Progenitor cell of endocrine pancreas (in vitro differentiated cells): ENCODE measurements at regions not wholly inside any gene's neighbourhood (a gene's known extent, or its start where the extent isn't known, plus 50 kb on each side); places are given as distances from the start of the nearest gene placed in this dataset.

ENCODE experiments used
- DNase-seq: peaks from one replicate; pipeline ENCODE4 v3.0.0; 2021; ENCODE audit warnings: low spot score; ENCODE audit not compliant: unreplicated experiment
- H3K27ac Mint-ChIP-seq: 2 replicates; pipeline ENCODE4 v1.8.0; 2021; ENCODE audit warnings: mild to moderate bottlenecking, moderate library complexity, mixed read lengths
- H3K27me3 Mint-ChIP-seq: 2 replicates; pipeline ENCODE4 v1.8.0; 2021; ENCODE audit warnings: mixed read lengths
- H3K36me3 Mint-ChIP-seq: 2 replicates; pipeline ENCODE4 v1.8.0; 2022; ENCODE audit warnings: mixed read lengths; ENCODE audit not compliant: insufficient read depth
- H3K4me1 Mint-ChIP-seq: 2 replicates; pipeline ENCODE4 v1.8.0; 2021; ENCODE audit warnings: low read depth, mixed read lengths
- H3K4me3 Mint-ChIP-seq: 2 replicates; pipeline ENCODE4 v1.8.0; 2021; ENCODE audit warnings: low read depth, mild to moderate bottlenecking, moderate library complexity, mixed read lengths
- H3K9me3 Mint-ChIP-seq: 2 replicates; pipeline ENCODE4 v1.8.0; 2021; ENCODE audit warnings: low read depth, mixed read lengths
- CTCF ChIP-seq: fragments of 200-600 bp; sonication (generic); IDR thresholded peaks from one replicate; pipeline ENCODE4 v1.5.0; 2021; ENCODE audit warnings: antibody characterized with exemption, mild to moderate bottlenecking; ENCODE audit not compliant: unreplicated experiment

GRCh38 chr12:68497702-68498101, 113.0 kb upstream of the RAP1B start:
- TF ChIP-seq CTCF, result no peak
- Mint-ChIP-seq H3K9me3 (no peaks in the 10 kb centered on the region), H3K36me3 (no peaks in the 10 kb centered on the region), H3K27ac (no peak overlapping the region), H3K4me3 (no peak overlapping the region), H3K4me1 (no peaks in the 10 kb centered on the region), H3K27me3 (peaks cover 3% of the 10 kb centered on the region)
- DNase-seq, result no peak

- H3K27me3 Mint-ChIP-seq, result peaks cover 6% of the 10 kb centered on the region
- no peak for TF ChIP-seq CTCF
- no peak overlapping the region for H3K27ac Mint-ChIP-seq
- DNase-seq, result no peak
- no peak overlapping the region for H3K4me3 Mint-ChIP-seq
- H3K36me3 Mint-ChIP-seq, result no peaks in the 10 kb centered on the region
- H3K4me1 Mint-ChIP-seq, result no peaks in the 10 kb centered on the region
- no peaks in the 10 kb centered on the region for H3K9me3 Mint-ChIP-seq
Measured at GRCh38 chr12:68498736-68499135, 112.0 kb upstream of the RAP1B start.

- Mint-ChIP-seq H3K27ac (no peak overlapping the region), H3K27me3 (peaks cover 6% of the 10 kb centered on the region), H3K36me3 (no peaks in the 10 kb centered on the region), H3K4me3 (no peak overlapping the region), H3K4me1 (no peaks in the 10 kb centered on the region), H3K9me3 (no peaks in the 10 kb centered on the region)
- TF ChIP-seq CTCF, result no peak
- no peak for DNase-seq
Measured at GRCh38 chr12:68499616-68500015, 111.1 kb upstream of the RAP1B start.

GRCh38 chr12:68501226-68501625, 109.5 kb upstream of the RAP1B start:
- no peak overlapping the region for H3K27ac Mint-ChIP-seq
- no peak overlapping the region for H3K4me3 Mint-ChIP-seq
- no peaks in the 10 kb centered on the region for H3K36me3 Mint-ChIP-seq
- H3K27me3 Mint-ChIP-seq, result peaks cover 6% of the 10 kb centered on the region
- no peak for TF ChIP-seq CTCF
- H3K4me1 Mint-ChIP-seq, result no peaks in the 10 kb centered on the region
- DNase-seq, result no peak
- no peaks in the 10 kb centered on the region for H3K9me3 Mint-ChIP-seq

GRCh38 chr12:68505970-68506369, 104.7 kb upstream of the RAP1B start:
- TF ChIP-seq CTCF, result no peak
- H3K27ac Mint-ChIP-seq, result no peak overlapping the region
- H3K27me3 Mint-ChIP-seq, result peaks cover 3% of the 10 kb centered on the region
- DNase-seq, result no peak
- no peak overlapping the region for H3K4me3 Mint-ChIP-seq
- no peaks in the 10 kb centered on the region for H3K4me1 Mint-ChIP-seq
- no peaks in the 10 kb centered on the region for H3K36me3 Mint-ChIP-seq
- no peaks in the 10 kb centered on the region for H3K9me3 Mint-ChIP-seq
